Muscle layer of colon (tissue), 2 donors: ENCODE measurements at regions not wholly inside any gene's neighbourhood (a gene's known extent, or its start where the extent isn't known, plus 50 kb on each side); places are given as distances from the start of the nearest gene placed in this dataset.
"Not testable (repeated sequence)": the region's sequence is repeated elsewhere in the genome, so short reads cannot be mapped to it uniquely, and the experiment has no call there.

Experiments used
- H3K27ac ChIP-seq: one replicate; pipeline ENCODE4 v1.7.0; 2013; ENCODE audit warnings: low read depth, mild to moderate bottlenecking, low read length, moderate library complexity
- H3K27me3 ChIP-seq, 2 donors: one replicate each; pipeline ENCODE4 v1.7.0; 2013; ENCODE audit warnings: low read length in 2 of 2, mild to moderate bottlenecking in 2 of 2; ENCODE audit not compliant: insufficient read depth in 2 of 2, control insufficient read depth in 1 of 2
- H3K36me3 ChIP-seq: one replicate; pipeline ENCODE4 v1.7.0; 2013; ENCODE audit warnings: mild to moderate bottlenecking, low read length; ENCODE audit not compliant: insufficient read depth
- H3K4me1 ChIP-seq: one replicate; pipeline ENCODE4 v1.7.0; 2013; ENCODE audit warnings: mild to moderate bottlenecking, low read length; ENCODE audit not compliant: insufficient read depth
- H3K4me3 ChIP-seq, 2 donors: one replicate each; pipeline ENCODE4 v1.7.0; 2013; ENCODE audit warnings: low read length in 2 of 2, low read depth in 1 of 2, mild to moderate bottlenecking in 1 of 2, moderate library complexity in 1 of 2
- H3K9ac ChIP-seq: one replicate; pipeline ENCODE4 v1.7.0; 2013; ENCODE audit warnings: low read length
- H3K9me3 ChIP-seq: one replicate; pipeline ENCODE4 v1.7.0; 2013; ENCODE audit warnings: mild to moderate bottlenecking, low read length
- donor health status: abdominal sarcoma.
- donor health status: Adenocarcinoma of cecum.

GRCh38 chr21:28496517-28496916 lies 496.2 kb downstream of the LTN1 start:
- H3K9ac ChIP-seq: no peak overlapping the region
- H3K27me3 ChIP-seq: no peaks in the 10 kb centered on the region
- H3K36me3 ChIP-seq: no peaks in the 10 kb centered on the region

GRCh38 chr21:28492127-28492526 lies 500.6 kb downstream of the LTN1 start:
- no peaks in the 10 kb centered on the region for H3K4me1 ChIP-seq

More at GRCh38 chr21:28496517-28496916, 496.2 kb downstream of the LTN1 start:
- no peaks in the 10 kb centered on the region for H3K4me1 ChIP-seq
- H3K4me3 ChIP-seq: no peak overlapping the region
- H3K9me3 ChIP-seq: no peaks in the 10 kb centered on the region
- H3K27ac ChIP-seq: no peak overlapping the region

GRCh38 chr21:28489821-28490350 lies 502.8 kb downstream of the LTN1 start:
- no peaks in the 10 kb centered on the region for H3K36me3 ChIP-seq
- no peaks in the 10 kb centered on the region for H3K27me3 ChIP-seq
- H3K4me3 ChIP-seq: no peak overlapping the region
- H3K9me3 ChIP-seq: no peaks in the 10 kb centered on the region
- H3K4me1 ChIP-seq: no peaks in the 10 kb centered on the region
- no peak overlapping the region for H3K9ac ChIP-seq
- H3K27ac ChIP-seq: no peak overlapping the region

More at GRCh38 chr21:28492127-28492526, 500.6 kb downstream of the LTN1 start:
- Histone ChIP-seq H3K27me3 (no peaks in the 10 kb centered on the region), H3K27ac (no peak overlapping the region), H3K4me3 (no peak overlapping the region), H3K9ac (no peak overlapping the region), H3K36me3 (no peaks in the 10 kb centered on the region), H3K9me3 (no peaks in the 10 kb centered on the region)

GRCh38 chr21:28489162-28489561 lies 503.5 kb downstream of the LTN1 start:
- no peak overlapping the region for H3K4me3 ChIP-seq
- H3K27me3 ChIP-seq: no peaks in the 10 kb centered on the region
- H3K9ac ChIP-seq: no peak overlapping the region
- H3K4me1 ChIP-seq: no peaks in the 10 kb centered on the region
- no peaks in the 10 kb centered on the region for H3K36me3 ChIP-seq
- H3K27ac ChIP-seq: no peak overlapping the region
- no peaks in the 10 kb centered on the region for H3K9me3 ChIP-seq

GRCh38 chr21:28487455-28488070 lies 505.1 kb downstream of the LTN1 start:
- no peaks in the 10 kb centered on the region for H3K36me3 ChIP-seq
- no peak overlapping the region for H3K4me3 ChIP-seq
- no peak overlapping the region for H3K9ac ChIP-seq
- H3K27ac ChIP-seq: no peak overlapping the region
- no peaks in the 10 kb centered on the region for H3K9me3 ChIP-seq
- H3K27me3 ChIP-seq: no peaks in the 10 kb centered on the region
- H3K4me1 ChIP-seq: no peaks in the 10 kb centered on the region

GRCh38 chr21:28485301-28486022 lies 507.2 kb downstream of the LTN1 start:
- H3K9me3 ChIP-seq: no peaks in the 10 kb centered on the region
- no peaks in the 10 kb centered on the region for H3K27me3 ChIP-seq
- no peaks in the 10 kb centered on the region for H3K4me1 ChIP-seq
- H3K9ac ChIP-seq: no peak overlapping the region
- H3K4me3 ChIP-seq: no peak overlapping the region
- H3K27ac ChIP-seq: no peak overlapping the region
- no peaks in the 10 kb centered on the region for H3K36me3 ChIP-seq

GRCh38 chr21:28483301-28484035 lies 509.2 kb downstream of the LTN1 start:
- H3K27me3 ChIP-seq: no peaks in the 10 kb centered on the region
- H3K27ac ChIP-seq: no peak overlapping the region
- H3K9ac ChIP-seq: no peak overlapping the region
- H3K4me3 ChIP-seq: no peak overlapping the region
- no peaks in the 10 kb centered on the region for H3K9me3 ChIP-seq
- no peaks in the 10 kb centered on the region for H3K4me1 ChIP-seq
- H3K36me3 ChIP-seq: no peaks in the 10 kb centered on the region

- Histone ChIP-seq H3K9me3 (no peaks in the 10 kb centered on the region), H3K27ac (no peak overlapping the region), H3K4me3 (no peak overlapping the region), H3K27me3 (no peaks in the 10 kb centered on the region), H3K4me1 (no peaks in the 10 kb centered on the region), H3K36me3 (no peaks in the 10 kb centered on the region), H3K9ac (no peak overlapping the region)
Measured at GRCh38 chr21:28482657-28483056, 510.0 kb downstream of the LTN1 start.

GRCh38 chr21:28480470-28480869 lies 512.2 kb downstream of the LTN1 start:
- no peak overlapping the region for H3K4me3 ChIP-seq
- H3K36me3 ChIP-seq: no peaks in the 10 kb centered on the region
- no peak overlapping the region for H3K9ac ChIP-seq
- no peaks in the 10 kb centered on the region for H3K27me3 ChIP-seq
- no peaks in the 10 kb centered on the region for H3K4me1 ChIP-seq
- H3K9me3 ChIP-seq: no peaks in the 10 kb centered on the region
- no peak overlapping the region for H3K27ac ChIP-seq

- Histone ChIP-seq H3K9ac (no peak overlapping the region), H3K4me1 (no peaks in the 10 kb centered on the region), H3K27ac (no peak overlapping the region), H3K9me3 (no peaks in the 10 kb centered on the region), H3K4me3 (no peak overlapping the region), H3K36me3 (no peaks in the 10 kb centered on the region), H3K27me3 (no peaks in the 10 kb centered on the region)
Measured at GRCh38 chr21:28473530-28474220, 519.0 kb downstream of the LTN1 start.

GRCh38 chr21:28472543-28472942 lies 520.1 kb downstream of the LTN1 start:
- H3K27me3 ChIP-seq, H3K27ac ChIP-seq, H3K9ac ChIP-seq, H3K36me3 ChIP-seq, H3K4me3 ChIP-seq, H3K9me3 ChIP-seq, H3K4me1 ChIP-seq: not testable (repeated sequence)
